CD14-positive monocyte (primary cell): ENCODE measurements at regions not wholly inside any gene's neighbourhood (a gene's known extent, or its start where the extent isn't known, plus 50 kb on each side); places are given as distances from the start of the nearest gene placed in this dataset.

Source experiments
- DNase-seq, 3 donors: peaks; one replicate each; pipeline ENCODE4 v3.0.0-alpha.2; 2011 to 2022
- H2AFZ ChIP-seq: 2 replicates; pipeline ENCODE4 v1.6.0; 2012; ENCODE audit warnings: mild to moderate bottlenecking, low read depth, low read length, inconsistent platforms; ENCODE audit not compliant: insufficient read depth, poor library complexity, severe bottlenecking
- H3K27ac ChIP-seq, 2 donors: 1 replicate in 1 of 2; 2 replicates in 1 of 2; pipeline ENCODE4 v1.5.1; 2012 to 2013; ENCODE audit warnings: low read length in 2 of 2, control low read depth in 1 of 2, inconsistent platforms in 1 of 2, low read depth in 1 of 2, mild to moderate bottlenecking in 1 of 2
- H3K27me3 ChIP-seq, 2 donors: one replicate each; pipeline versions ENCODE4 v1.6.0 to v1.6.1; 2011 to 2013; ENCODE audit warnings: low read length in 2 of 2; ENCODE audit not compliant: control insufficient read depth in 2 of 2, insufficient read depth in 2 of 2
- H3K36me3 ChIP-seq, 2 donors: replicated peaks in 1 of 2; 1 replicate in 1 of 2; 2 replicates in 1 of 2; pipeline versions ENCODE4 v1.5.1 to v1.6.1; 2012 to 2013; ENCODE audit warnings: low read length in 2 of 2, control low read depth in 1 of 2, inconsistent platforms in 1 of 2, mild to moderate bottlenecking in 1 of 2; ENCODE audit not compliant: insufficient read depth in 2 of 2, control insufficient read depth in 1 of 2
- H3K4me1 ChIP-seq, 2 donors: 1 replicate in 1 of 2; 2 replicates in 1 of 2; pipeline versions ENCODE4 v1.5.1 to v1.6.1; 2012 to 2013; ENCODE audit warnings: low read length in 2 of 2, control low read depth in 1 of 2, inconsistent platforms in 1 of 2, mild to moderate bottlenecking in 1 of 2, moderate library complexity in 1 of 2; ENCODE audit not compliant: insufficient read depth in 2 of 2, control insufficient read depth in 1 of 2
- H3K4me2 ChIP-seq: replicated peaks from 2 replicates; pipeline ENCODE3; 2012; ENCODE audit warnings: low read length, moderate library complexity, mild to moderate bottlenecking; ENCODE audit not compliant: poor library complexity, severe bottlenecking; ENCODE audit errors: extremely low read depth
- H3K4me3 ChIP-seq, 3 experiments: fragments of 200-600 bp in 1 of 3; sonication (generic) in 1 of 3; replicated peaks in 1 of 3; 1 replicate in 2 of 3; 2 replicates in 1 of 3; pipeline ENCODE4 v1.5.1; 2011 to 2013; ENCODE audit warnings: low read length in 3 of 3, mild to moderate bottlenecking in 3 of 3, control low read depth in 2 of 3, low read depth in 2 of 3, inconsistent platforms in 1 of 3, moderate library complexity in 1 of 3
- H3K79me2 ChIP-seq: 2 replicates; pipeline ENCODE4 v1.6.0; 2012; ENCODE audit warnings: mild to moderate bottlenecking, control low read depth, inconsistent platforms, low read length, moderate library complexity; ENCODE audit not compliant: insufficient read depth
- H3K9ac ChIP-seq: 2 replicates; pipeline ENCODE4 v1.6.0; 2017; ENCODE audit warnings: low read length, mild to moderate bottlenecking; ENCODE audit not compliant: insufficient read depth, poor library complexity, severe bottlenecking
- H3K9me3 ChIP-seq, 2 donors: replicated peaks in 1 of 2; 1 replicate in 1 of 2; 2 replicates in 1 of 2; pipeline versions ENCODE4 v1.5.1 to v1.6.1; 2012 to 2013; ENCODE audit warnings: low read length in 2 of 2, control low read depth in 1 of 2; ENCODE audit not compliant: control insufficient read depth in 1 of 2, insufficient read depth in 1 of 2
- H4K20me1 ChIP-seq: 2 replicates; pipeline ENCODE4 v1.6.0; 2012; ENCODE audit warnings: mild to moderate bottlenecking, low read length, control low read depth, moderate library complexity; ENCODE audit not compliant: insufficient read depth
- H3K27ac Mint-ChIP-seq, 7 donors: one replicate each; pipeline ENCODE4 v1.8.0; 2020; ENCODE audit warnings: mild to moderate bottlenecking in 7 of 7, mixed read lengths in 7 of 7, moderate library complexity in 6 of 7, inconsistent platforms in 2 of 7
- H3K27me3 Mint-ChIP-seq, 3 donors: one replicate each; pipeline ENCODE4 v1.8.0; 2021 to 2022; ENCODE audit warnings: low read depth in 3 of 3, mild to moderate bottlenecking in 3 of 3, mixed read lengths in 3 of 3, moderate library complexity in 3 of 3, inconsistent platforms in 1 of 3
- H3K36me3 Mint-ChIP-seq, 2 donors: one replicate each; pipeline ENCODE4 v1.8.0; 2020; ENCODE audit warnings: mixed read lengths in 2 of 2, inconsistent platforms in 1 of 2, mild to moderate bottlenecking in 1 of 2
- H3K4me1 Mint-ChIP-seq: one replicate; pipeline ENCODE4 v1.8.0; 2020; ENCODE audit warnings: mild to moderate bottlenecking, mixed read lengths
- H3K4me3 Mint-ChIP-seq, 2 donors: one replicate each; pipeline ENCODE4 v1.8.0; 2020; ENCODE audit warnings: mild to moderate bottlenecking in 2 of 2, mixed read lengths in 2 of 2, moderate library complexity in 1 of 2
- H3K9me3 Mint-ChIP-seq, 7 donors: one replicate each; pipeline ENCODE4 v1.8.0; 2020 to 2022; ENCODE audit warnings: mixed read lengths in 7 of 7, mild to moderate bottlenecking in 6 of 7, moderate library complexity in 6 of 7, inconsistent platforms in 2 of 7
- WGBS: methylation state at CpG from one replicate; pipeline ENCODE4 v1.1.5; 2013; ENCODE audit warnings: missing lambda C conversion rate; ENCODE audit not compliant: insufficient coverage; 5-methylcytosine and 5-hydroxymethylcytosine counted together
- intact Hi-C, 2 donors: fragments of 100-400 bp; cut with micrococcal nuclease; formaldehyde crosslinking; loops; one replicate each; pipeline versions ENCODE4 v1.15.0 to v1.15.1; 2023
- TF ChIP-seq, protein P1 (sequence below): fragments of 200-600 bp; IDR thresholded peaks from one replicate; pipeline ENCODE4 v1.8.0; 2022; ENCODE audit warnings: antibody characterized with exemption, mild to moderate bottlenecking

DNA sequence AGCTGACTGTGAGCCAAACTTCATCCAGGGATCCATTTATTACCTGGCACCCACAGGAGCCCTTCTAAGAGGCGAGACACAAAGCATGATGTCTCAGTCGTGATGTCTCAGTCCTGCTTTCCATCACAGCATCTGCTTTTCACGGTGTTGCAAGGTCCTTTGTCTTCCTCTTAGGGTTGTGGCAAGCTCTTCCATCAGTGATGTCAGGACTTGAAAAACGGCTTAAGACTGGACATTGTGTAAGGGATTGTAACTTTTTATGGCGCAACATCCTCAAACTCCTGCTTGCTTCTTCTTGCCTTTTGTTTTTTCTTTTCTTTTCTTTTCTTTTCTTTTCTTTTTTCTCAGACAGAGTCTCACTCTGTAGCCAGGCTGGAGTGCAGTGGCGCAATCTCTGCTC lies 586.5 kb upstream of the TMEM132C start:
- Histone ChIP-seq H3K4me3 (no peak overlapping the region), H3K27me3 (no peaks in the 10 kb centered on the region), H3K27ac (no peak overlapping the region), H3K4me1 (no peaks in the 10 kb centered on the region), H4K20me1 (no peaks in the 10 kb centered on the region), H3K4me2 (no peak overlapping the region), H2AFZ (no peak overlapping the region), H3K79me2 (no peaks in the 10 kb centered on the region), H3K9ac (no peak overlapping the region), H3K36me3 (no peaks in the 10 kb centered on the region), H3K9me3 (peaks cover 0 to 3% of the 10 kb centered on the region in 2 donors)
- no peak overlapping the region for H3K4me3 Mint-ChIP-seq
- H3K27me3 Mint-ChIP-seq: peaks cover 0 to 6% (median 0%) of the 10 kb centered on the region in 3 donors
- no peak for DNase-seq
- H3K9me3 Mint-ChIP-seq: peaks cover 0 to 6% (median 3%) of the 10 kb centered on the region in 7 donors
- TF ChIP-seq, protein P1, sequence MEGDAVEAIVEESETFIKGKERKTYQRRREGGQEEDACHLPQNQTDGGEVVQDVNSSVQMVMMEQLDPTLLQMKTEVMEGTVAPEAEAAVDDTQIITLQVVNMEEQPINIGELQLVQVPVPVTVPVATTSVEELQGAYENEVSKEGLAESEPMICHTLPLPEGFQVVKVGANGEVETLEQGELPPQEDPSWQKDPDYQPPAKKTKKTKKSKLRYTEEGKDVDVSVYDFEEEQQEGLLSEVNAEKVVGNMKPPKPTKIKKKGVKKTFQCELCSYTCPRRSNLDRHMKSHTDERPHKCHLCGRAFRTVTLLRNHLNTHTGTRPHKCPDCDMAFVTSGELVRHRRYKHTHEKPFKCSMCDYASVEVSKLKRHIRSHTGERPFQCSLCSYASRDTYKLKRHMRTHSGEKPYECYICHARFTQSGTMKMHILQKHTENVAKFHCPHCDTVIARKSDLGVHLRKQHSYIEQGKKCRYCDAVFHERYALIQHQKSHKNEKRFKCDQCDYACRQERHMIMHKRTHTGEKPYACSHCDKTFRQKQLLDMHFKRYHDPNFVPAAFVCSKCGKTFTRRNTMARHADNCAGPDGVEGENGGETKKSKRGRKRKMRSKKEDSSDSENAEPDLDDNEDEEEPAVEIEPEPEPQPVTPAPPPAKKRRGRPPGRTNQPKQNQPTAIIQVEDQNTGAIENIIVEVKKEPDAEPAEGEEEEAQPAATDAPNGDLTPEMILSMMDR: no peak
- intact Hi-C loops: no loop called here
- peaks cover 5% of the 10 kb centered on the region for H3K4me1 Mint-ChIP-seq
- H3K27ac Mint-ChIP-seq: no peak overlapping the region
- no peaks in the 10 kb centered on the region for H3K36me3 Mint-ChIP-seq
- WGBS: 55% methylated on average over 4 of the region's 6 CpGs

DNA sequence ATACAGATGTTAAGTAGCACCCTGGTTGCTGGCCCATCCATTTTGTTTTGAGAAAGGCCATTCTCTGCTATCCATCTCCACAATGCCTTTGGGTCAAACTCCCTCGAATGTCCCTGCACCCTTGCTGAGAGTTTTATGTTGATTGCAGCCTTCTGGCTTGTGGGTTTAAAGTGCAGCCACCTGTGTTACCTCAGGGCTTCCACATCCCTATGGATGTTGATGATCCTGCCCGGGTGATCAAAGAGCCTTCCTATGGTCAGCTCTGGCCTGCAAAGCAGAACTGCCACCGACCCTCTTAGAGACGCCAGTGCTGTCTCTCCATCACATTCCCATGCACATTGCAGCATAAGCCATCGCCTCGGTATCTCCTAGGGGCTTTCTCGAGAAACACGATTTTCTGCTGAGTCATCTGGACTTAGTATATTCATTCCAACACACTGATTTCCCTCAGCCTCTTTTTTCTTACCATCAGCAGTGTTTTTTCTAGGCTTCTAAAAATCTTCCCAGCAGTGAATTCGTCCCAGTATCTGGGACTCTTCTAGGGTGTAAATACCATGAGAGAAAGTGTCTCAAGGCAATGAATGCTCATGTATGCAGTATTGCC lies 585.7 kb upstream of the TMEM132C start:
- DNase-seq: no peak
- H3K4me2 ChIP-seq: no peak overlapping the region
- intact Hi-C loops: no loop called here
- no peak overlapping the region for H2AFZ ChIP-seq
- peaks cover 0 to 3% of the 10 kb centered on the region in 2 donors for H3K9me3 ChIP-seq
- H3K79me2 ChIP-seq: no peaks in the 10 kb centered on the region
- Mint-ChIP-seq H3K27me3 (peaks cover 0 to 6% (median 0%) of the 10 kb centered on the region in 3 donors), H3K36me3 (no peaks in the 10 kb centered on the region), H3K4me3 (no peak overlapping the region), H3K4me1 (peaks cover 5% of the 10 kb centered on the region), H3K27ac (no peak overlapping the region), H3K9me3 (peaks cover 0 to 6% (median 3%) of the 10 kb centered on the region in 7 donors)
- H3K9ac ChIP-seq: no peak overlapping the region
- WGBS: 87% methylated on average over 7 of the region's 9 CpGs
- no peaks in the 10 kb centered on the region for H3K36me3 ChIP-seq
- H3K27ac ChIP-seq: no peak overlapping the region
- no peaks in the 10 kb centered on the region for H4K20me1 ChIP-seq
- H3K27me3 ChIP-seq: no peaks in the 10 kb centered on the region
- no peaks in the 10 kb centered on the region for H3K4me1 ChIP-seq
- no peak overlapping the region for H3K4me3 ChIP-seq
- TF ChIP-seq, protein P1: no peak
